ENCODE measurements at regions not wholly inside any gene's neighbourhood (a gene's known extent, or its start where the extent isn't known, plus 50 kb on each side); places are given as distances from the start of the nearest gene placed in this dataset.
"Not testable (repeated sequence)": the region's sequence is repeated elsewhere in the genome, so short reads cannot be mapped to it uniquely, and the experiment has no call there.

GRCh38 chr12:74259199-74259598, 278.4 kb upstream of the ATXN7L3B start:
- H3K36me3 ChIP-seq (ENCODE audit: control insufficient read depth, low read length), result no peaks in the 10 kb centered on the region
- TF ChIP-seq EZH2phosphoT487 (IDR thresholded peaks at IDR 0.05; ENCODE audit: borderline replicate concordance, low read length), result no peak
- no peak for TF ChIP-seq CTCF (IDR thresholded peaks at IDR 0.05; ENCODE audit: low read depth, low read length, poor library complexity, severe bottlenecking)
- H3K9me3 ChIP-seq (ENCODE audit: control insufficient read depth, insufficient read depth, low read length), result no peaks in the 10 kb centered on the region
- H3F3A ChIP-seq (ENCODE audit: control insufficient read depth, insufficient read depth), result no peaks in the 10 kb centered on the region
- H3K9me2 ChIP-seq (replicated peaks; ENCODE audit: control insufficient read depth, low read length), result no peaks in the 10 kb centered on the region
- H3K27me3 ChIP-seq (ENCODE audit: control insufficient read depth, low read length), result no peaks in the 10 kb centered on the region
- H3K4me3 ChIP-seq (ENCODE audit: low read length), result no peak overlapping the region
- no peak overlapping the region for H3K27ac ChIP-seq (ENCODE audit: low read depth, low read length)
- no peaks in the 10 kb centered on the region for H3K79me2 ChIP-seq (ENCODE audit: control insufficient read depth, low read length)
- no peaks in the 10 kb centered on the region for H3K4me1 ChIP-seq (ENCODE audit: control insufficient read depth, low read length)
- H4K20me1 ChIP-seq (ENCODE audit: control insufficient read depth, insufficient read depth, low read depth, low read length), result no peaks in the 10 kb centered on the region
- H3K4me2 ChIP-seq (ENCODE audit: low read length), result no peak overlapping the region

- Histone ChIP-seq H3K27ac (ENCODE audit: low read depth, low read length) (no peak overlapping the region), H3K9me3 (ENCODE audit: control insufficient read depth, insufficient read depth, low read length) (no peaks in the 10 kb centered on the region), H3K4me2 (ENCODE audit: low read length) (no peak overlapping the region), H3K27me3 (ENCODE audit: control insufficient read depth, low read length) (no peaks in the 10 kb centered on the region), H3K4me1 (ENCODE audit: control insufficient read depth, low read length) (no peaks in the 10 kb centered on the region), H3K9me2 (replicated peaks; ENCODE audit: control insufficient read depth, low read length) (no peaks in the 10 kb centered on the region), H3K36me3 (ENCODE audit: control insufficient read depth, low read length) (no peaks in the 10 kb centered on the region), H4K20me1 (ENCODE audit: control insufficient read depth, insufficient read depth, low read depth, low read length) (no peaks in the 10 kb centered on the region), H3K4me3 (ENCODE audit: low read length) (no peak overlapping the region), H3F3A (ENCODE audit: control insufficient read depth, insufficient read depth) (no peaks in the 10 kb centered on the region), H3K79me2 (ENCODE audit: control insufficient read depth, low read length) (no peaks in the 10 kb centered on the region)
- no peak for TF ChIP-seq EZH2phosphoT487 (IDR thresholded peaks at IDR 0.05; ENCODE audit: borderline replicate concordance, low read length)
- TF ChIP-seq CTCF (IDR thresholded peaks at IDR 0.05; ENCODE audit: low read depth, low read length, poor library complexity, severe bottlenecking), result no peak
Measured at GRCh38 chr12:74264692-74265091, 272.9 kb upstream of the ATXN7L3B start.

DNA sequence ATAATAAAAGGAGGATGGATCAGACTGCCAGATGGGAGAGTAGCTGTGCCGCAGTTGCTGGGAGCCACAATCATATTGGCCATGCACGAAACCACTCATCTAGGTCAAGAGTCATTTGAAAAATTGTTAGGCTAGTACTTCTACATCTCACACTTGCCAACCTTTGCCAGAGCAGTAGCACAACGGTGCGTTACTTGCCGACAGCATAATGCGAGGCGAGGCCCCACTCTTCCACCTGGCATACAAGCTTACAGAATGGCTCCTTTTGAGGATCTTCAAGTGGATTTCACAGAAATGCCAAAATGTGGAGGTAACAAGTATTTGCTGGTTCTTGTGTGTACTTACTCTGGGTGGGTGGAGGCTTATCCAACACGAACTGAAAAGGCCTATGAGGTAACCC, 268.3 kb upstream of the ATXN7L3B start:
- not testable (repeated sequence) for H3K27me3 ChIP-seq (ENCODE audit: control insufficient read depth, low read length); H3K4me3 ChIP-seq (ENCODE audit: low read length); H3K4me1 ChIP-seq (ENCODE audit: control insufficient read depth, low read length); H3K4me2 ChIP-seq (ENCODE audit: low read length); H3K79me2 ChIP-seq (ENCODE audit: control insufficient read depth, low read length); H3F3A ChIP-seq (ENCODE audit: control insufficient read depth, insufficient read depth); H3K36me3 ChIP-seq (ENCODE audit: control insufficient read depth, low read length); H3K9me3 ChIP-seq (ENCODE audit: control insufficient read depth, insufficient read depth, low read length); H3K9me2 ChIP-seq (replicated peaks; ENCODE audit: control insufficient read depth, low read length); H3K27ac ChIP-seq (ENCODE audit: low read depth, low read length); H4K20me1 ChIP-seq (ENCODE audit: control insufficient read depth, insufficient read depth, low read depth, low read length)

DNA sequence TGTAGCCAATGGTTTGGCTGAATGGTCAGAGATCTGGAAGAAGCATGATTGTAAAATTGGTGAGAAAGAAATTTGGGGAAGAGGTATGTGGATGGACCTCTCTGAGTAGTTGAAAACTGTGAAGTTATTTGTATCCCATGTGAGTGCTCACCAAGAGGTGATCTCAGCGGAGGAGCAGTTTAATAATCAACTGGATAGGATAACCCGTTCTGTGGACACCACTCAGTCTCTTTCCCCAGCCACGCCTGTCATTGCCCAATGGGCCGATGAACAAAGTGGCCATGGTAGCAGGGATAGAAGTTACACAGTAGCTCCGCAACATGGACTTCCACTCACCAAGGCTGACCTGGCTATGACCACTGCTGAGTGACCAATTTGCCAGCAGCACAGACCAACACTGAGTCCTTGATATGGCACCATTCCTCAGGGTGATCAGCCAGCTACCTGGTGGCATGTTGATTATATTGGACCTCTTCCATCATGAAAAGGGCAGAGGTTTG, 257.4 kb upstream of the ATXN7L3B start:
- H3K4me1 ChIP-seq (ENCODE audit: control insufficient read depth, low read length), result no peaks in the 10 kb centered on the region
- no peaks in the 10 kb centered on the region for H3K79me2 ChIP-seq (ENCODE audit: control insufficient read depth, low read length)
- H4K20me1 ChIP-seq (ENCODE audit: control insufficient read depth, insufficient read depth, low read depth, low read length), result no peaks in the 10 kb centered on the region
- H3K27ac ChIP-seq (ENCODE audit: low read depth, low read length), result no peak overlapping the region
- H3F3A ChIP-seq (ENCODE audit: control insufficient read depth, insufficient read depth), result no peaks in the 10 kb centered on the region
- no peaks in the 10 kb centered on the region for H3K27me3 ChIP-seq (ENCODE audit: control insufficient read depth, low read length)
- TF ChIP-seq EZH2phosphoT487 (IDR thresholded peaks at IDR 0.05; ENCODE audit: borderline replicate concordance, low read length) (no peak), CTCF (IDR thresholded peaks at IDR 0.05; ENCODE audit: low read depth, low read length, poor library complexity, severe bottlenecking) (no peak)
- H3K9me2 ChIP-seq (replicated peaks; ENCODE audit: control insufficient read depth, low read length), result no peaks in the 10 kb centered on the region
- no peak overlapping the region for H3K4me2 ChIP-seq (ENCODE audit: low read length)
- no peak overlapping the region for H3K4me3 ChIP-seq (ENCODE audit: low read length)
- peaks cover 4% of the 10 kb centered on the region; the same call in 1 of the 2 replicates for H3K9me3 ChIP-seq (ENCODE audit: control insufficient read depth, insufficient read depth, low read length)
- H3K36me3 ChIP-seq (ENCODE audit: control insufficient read depth, low read length), result no peaks in the 10 kb centered on the region

GRCh38 chr12:74281401-74282180, 256.0 kb upstream of the ATXN7L3B start:
- H3F3A ChIP-seq (ENCODE audit: control insufficient read depth, insufficient read depth); H3K36me3 ChIP-seq (ENCODE audit: control insufficient read depth, low read length); H3K27me3 ChIP-seq (ENCODE audit: control insufficient read depth, low read length); H3K9me3 ChIP-seq (ENCODE audit: control insufficient read depth, insufficient read depth, low read length); H3K27ac ChIP-seq (ENCODE audit: low read depth, low read length); H3K4me2 ChIP-seq (ENCODE audit: low read length); H3K4me3 ChIP-seq (ENCODE audit: low read length); H3K4me1 ChIP-seq (ENCODE audit: control insufficient read depth, low read length); H4K20me1 ChIP-seq (ENCODE audit: control insufficient read depth, insufficient read depth, low read depth, low read length); H3K79me2 ChIP-seq (ENCODE audit: control insufficient read depth, low read length); H3K9me2 ChIP-seq (replicated peaks; ENCODE audit: control insufficient read depth, low read length): not testable (repeated sequence)

All from DOHH2 (cell line).